HG03558 (cell line): ENCODE measurements at regions not wholly inside any gene's neighbourhood (a gene's known extent, or its start where the extent isn't known, plus 50 kb on each side); places are given as distances from the start of the nearest gene placed in this dataset.
"Not testable (repeated sequence)": the region's sequence is repeated elsewhere in the genome, so short reads cannot be mapped to it uniquely, and the experiment has no call there.

Experiments used
- ATAC-seq: cut with Tn5 transposase; IDR thresholded peaks from one replicate; pipeline ENCODE4 v1.9.1; 2021; ENCODE audit warnings: moderate number of reproducible peaks; ENCODE audit not compliant: unreplicated experiment; ENCODE audit errors: extremely low read depth

DNA sequence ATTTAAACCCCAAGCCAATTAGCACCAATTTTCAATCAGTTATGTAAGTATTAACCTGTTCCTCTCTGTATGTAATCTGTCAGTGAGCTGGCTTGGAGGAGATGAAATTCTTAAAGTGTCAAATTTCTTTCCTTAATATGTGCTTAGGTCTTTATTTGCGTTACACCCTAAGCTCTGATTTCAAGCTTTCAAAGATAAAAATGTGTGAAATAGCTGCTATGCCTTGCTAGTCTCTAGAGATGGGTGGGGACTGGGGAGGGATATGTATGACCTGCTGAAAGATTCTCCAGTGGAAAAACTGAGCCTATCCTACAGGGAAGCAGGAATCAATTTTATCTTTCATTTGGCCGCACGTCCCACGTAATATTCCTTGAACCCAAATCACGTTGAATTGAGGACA is 264.5 kb downstream of the RND3 start:
- no peak for ATAC-seq

DNA sequence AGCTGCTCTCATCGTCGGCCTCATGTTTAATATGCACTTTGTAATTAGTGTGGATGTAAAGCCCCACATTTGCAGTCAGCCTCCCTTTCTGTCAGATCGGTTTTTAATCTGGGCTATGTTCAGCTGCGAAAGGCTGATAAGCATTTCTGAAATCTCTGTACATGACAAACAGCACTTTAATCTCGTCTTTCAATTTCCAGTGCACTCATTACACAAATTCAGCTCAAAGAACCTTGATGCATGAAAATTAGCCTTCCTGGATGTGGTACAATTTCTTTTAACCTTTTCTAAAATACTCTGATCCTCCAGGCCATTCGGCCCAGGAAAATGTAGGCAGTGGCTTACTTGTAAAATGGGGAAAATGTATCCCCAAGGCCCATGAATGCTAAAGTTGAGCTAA is 265.1 kb downstream of the RND3 start:
- ATAC-seq, result no peak

DNA sequence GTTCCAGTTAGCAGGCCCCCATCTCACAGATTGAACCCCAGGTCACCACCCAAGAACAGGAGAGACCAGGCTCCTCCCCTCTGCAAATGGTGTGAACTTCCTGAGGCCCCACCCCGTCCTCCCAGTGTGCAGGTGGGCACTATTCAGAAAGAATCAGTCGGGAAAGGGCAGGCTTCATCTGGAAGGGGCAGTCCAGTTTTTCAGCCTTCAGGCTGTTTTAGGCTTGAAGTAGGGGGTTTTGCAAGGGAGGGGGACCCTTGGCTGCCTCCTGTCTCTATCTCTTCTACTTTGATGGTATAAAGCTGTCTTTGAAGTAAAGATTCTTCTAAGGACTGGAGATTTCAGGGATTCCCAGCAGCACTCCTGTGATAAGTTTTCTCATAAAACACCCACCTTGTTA is 267.6 kb downstream of the RND3 start:
- ATAC-seq, result no peak

DNA sequence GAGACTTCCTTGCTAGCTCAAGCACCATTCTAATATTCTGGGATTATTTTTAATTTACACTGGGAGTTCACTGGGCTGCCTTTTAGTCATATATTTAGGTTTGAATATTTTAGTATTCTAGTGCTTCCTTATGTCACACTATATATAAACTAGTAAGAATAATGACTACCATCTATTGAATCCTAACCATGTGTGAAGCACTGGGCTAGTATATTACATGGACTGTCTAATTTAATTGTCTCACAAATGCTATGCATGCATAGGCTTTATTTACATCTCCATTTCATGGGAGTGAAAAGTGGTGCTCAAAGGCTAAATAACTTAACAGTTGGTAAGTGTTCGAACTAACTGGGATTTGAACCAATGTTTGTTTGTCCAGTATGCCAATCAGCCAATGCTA is 272.4 kb downstream of the RND3 start:
- ATAC-seq, result no peak

DNA sequence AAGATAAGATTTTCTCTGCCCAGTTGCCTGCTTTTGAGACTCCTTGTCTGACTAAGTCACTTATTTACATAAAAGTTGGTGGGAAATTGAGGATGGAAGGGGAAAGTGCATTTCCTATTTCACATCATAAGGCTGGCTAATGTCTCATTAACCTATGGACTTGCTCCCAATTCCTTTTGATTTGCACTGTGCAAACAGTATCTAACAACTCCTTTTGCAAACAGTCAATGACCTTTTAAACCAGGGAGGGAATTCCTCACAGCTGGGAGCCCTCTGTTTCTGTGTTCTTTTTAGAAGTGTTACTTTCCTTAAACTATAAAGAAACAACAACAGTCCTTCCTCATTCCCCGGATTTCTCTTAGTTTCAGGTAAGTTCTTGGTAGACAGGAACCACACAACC is 272.8 kb downstream of the RND3 start:
- no peak for ATAC-seq

- ATAC-seq, result no peak
These were observed 274.7 kb downstream of the RND3 start for GRCh38 chr2:150212722-150213171.

DNA sequence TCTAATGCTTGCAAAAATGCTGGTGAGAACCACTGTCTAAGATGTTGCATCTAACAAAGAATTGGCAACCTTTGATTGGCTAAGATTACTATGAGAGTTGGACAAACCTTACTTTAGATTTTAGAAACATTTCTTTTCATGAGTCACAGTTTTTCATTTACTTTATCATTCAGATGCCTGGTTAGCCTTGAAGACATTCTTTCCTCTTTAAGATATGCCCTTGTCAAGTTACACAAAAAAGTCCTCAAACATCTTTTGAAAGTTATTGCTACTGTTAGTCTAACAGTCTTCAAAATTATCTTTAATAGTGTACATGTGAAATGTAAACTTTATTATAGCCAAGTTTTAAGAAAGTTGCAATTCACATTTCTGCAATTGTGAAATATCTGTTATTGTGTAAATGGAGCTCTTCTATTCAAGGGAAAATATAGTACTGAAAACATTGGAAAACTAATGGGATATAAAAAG is 276.3 kb downstream of the RND3 start:
- no peak for ATAC-seq

DNA sequence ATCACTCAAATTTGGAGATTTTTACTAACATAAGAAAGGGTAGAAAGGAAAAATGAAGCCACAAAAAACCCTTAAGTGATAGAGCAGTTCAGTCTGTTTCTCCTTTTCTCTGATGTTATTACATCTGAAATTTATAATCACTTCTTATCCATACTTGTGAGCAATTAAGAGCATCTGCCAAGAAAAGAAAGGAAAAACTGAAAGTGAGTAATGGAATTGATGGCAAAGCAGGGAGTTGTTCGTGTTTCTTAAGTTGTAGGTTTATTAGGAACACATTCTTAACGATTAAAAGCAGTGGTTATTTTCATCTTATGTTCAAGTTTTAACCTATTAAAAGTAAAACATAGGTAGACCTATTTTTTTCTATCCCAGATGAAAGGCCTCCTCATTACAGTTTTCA is 277.7 kb downstream of the RND3 start:
- no peak for ATAC-seq

DNA sequence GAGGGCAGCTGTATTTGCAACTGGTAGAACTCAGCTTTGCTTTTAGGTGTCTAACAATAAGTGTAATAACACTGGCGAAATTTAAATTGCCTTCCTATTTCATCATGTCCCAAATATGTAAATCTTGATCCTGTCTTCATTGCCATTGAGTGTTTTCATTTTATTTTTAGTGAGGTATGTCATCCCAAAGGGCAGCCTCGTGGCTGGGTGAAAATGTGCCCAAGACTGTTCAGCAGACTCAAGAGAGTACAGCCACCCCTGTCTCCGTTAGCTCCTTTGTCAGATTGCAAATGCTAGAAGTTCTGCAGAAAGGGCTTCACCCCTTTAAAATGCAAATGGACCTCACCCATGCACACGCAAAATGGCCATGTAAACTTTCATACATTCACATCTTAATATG is 278.8 kb downstream of the RND3 start:
- ATAC-seq, result no peak

- ATAC-seq, result no peak
These were observed 279.5 kb downstream of the RND3 start for GRCh38 chr2:150207979-150208378.

- no peak for ATAC-seq
These were observed 283.0 kb downstream of the RND3 start for GRCh38 chr2:150204451-150204850.

GRCh38 chr2:150194816-150195215 is 292.7 kb downstream of the RND3 start:
- not testable (repeated sequence) for ATAC-seq

GRCh38 chr2:150192701-150193100 is 294.8 kb downstream of the RND3 start:
- ATAC-seq, result no peak

GRCh38 chr2:150191349-150191748 is 296.1 kb downstream of the RND3 start:
- ATAC-seq, result no peak

GRCh38 chr2:150190546-150190945 is 296.9 kb downstream of the RND3 start:
- ATAC-seq, result no peak

DNA sequence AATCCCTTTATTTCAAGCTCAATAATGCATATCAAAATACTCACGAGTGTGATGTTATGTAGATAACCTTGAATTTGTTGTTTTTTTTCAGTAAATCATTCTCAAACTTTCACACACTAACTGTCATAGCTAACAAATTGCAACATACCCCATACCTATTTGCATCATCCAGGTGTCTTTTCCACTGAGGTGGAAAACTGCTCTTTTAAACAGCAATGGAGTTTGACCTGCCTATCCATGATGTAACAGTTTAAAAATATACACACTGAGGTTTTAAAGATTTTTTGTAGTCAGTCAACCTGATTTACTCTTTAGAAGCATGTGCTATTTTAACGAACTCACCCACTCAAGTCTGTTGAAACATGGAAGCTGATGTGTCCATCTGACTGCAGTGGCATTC is 298.7 kb downstream of the RND3 start:
- no peak for ATAC-seq

GRCh38 chr2:150188177-150188576 is 299.3 kb downstream of the RND3 start:
- no peak for ATAC-seq

- no peak for ATAC-seq
These were observed 304.8 kb downstream of the RND3 start for GRCh38 chr2:150182566-150183235.

- ATAC-seq, result no peak
These were observed 308.9 kb downstream of the RND3 start for GRCh38 chr2:150178591-150178990.

DNA sequence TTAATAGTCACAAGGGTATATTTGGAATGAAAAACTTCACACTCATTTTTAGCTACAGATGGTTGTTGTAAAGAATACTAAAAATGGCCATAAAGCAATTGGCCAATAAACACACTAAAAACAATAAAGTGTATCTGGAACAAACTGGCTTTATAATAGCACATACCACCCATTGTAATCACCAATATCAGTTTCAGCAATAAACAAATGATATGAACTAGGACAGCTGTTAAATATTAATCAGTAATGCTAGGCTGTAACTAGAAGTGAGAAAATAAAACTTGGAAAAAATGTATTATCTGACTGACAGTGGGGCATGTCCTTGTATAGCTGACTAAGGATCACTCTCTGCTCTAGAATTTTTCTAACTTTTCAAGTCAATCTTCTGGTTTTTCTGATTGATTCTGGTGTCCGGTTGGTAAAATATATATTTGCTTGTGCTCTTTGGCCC is 312.5 kb downstream of the RND3 start:
- no peak for ATAC-seq

DNA sequence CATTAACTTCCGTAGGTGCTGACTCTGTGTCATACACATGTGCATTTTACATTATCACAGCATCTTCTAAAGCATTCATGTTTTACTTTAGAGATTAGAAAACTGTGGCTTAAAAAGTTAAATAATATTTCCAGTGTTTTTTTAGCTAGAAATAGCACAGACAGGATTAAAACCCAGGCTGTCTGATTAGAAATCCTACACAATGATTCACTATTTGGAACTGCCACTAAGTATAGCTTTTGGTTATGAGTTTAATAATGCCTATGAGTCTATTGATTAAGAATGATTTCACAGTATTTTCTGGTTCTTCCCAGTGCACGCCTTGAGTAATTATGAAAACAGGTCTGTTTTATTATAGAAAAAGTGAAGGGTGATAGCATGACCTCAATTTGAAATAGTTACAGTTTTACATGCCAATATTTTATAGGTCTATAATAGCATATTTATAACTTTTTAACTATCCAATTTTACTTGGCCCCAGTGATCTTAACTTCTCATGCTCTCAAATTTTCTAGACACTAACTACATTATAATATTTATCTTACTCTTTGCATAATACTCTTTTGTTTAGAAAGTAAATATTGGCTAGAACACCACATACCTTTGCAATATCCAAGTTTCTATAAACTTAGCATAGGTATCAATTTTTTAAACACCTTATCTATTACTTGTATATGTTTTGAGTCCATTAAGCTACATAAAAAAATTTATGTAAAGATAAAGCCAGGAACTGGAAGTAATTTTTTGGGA is 313.2 kb downstream of the RND3 start:
- ATAC-seq, result no peak

GRCh38 chr2:150171065-150171548 is 316.4 kb downstream of the RND3 start:
- ATAC-seq, result no peak
